GM12878 (cell line): ENCODE measurements at regions not wholly inside any gene's neighbourhood (a gene's known extent, or its start where the extent isn't known, plus 50 kb on each side); places are given as distances from the start of the nearest gene placed in this dataset.

Experiments
- ATF7 ChIP-seq: fragments of 450-650 bp; IDR thresholded peaks from 2 replicates; pipeline ENCODE4 v1.6.1; 2016; ENCODE audit warnings: low read depth, mild to moderate bottlenecking
- BHLHE40 ChIP-seq, 2 experiments: fragments of 450-650 bp in 1 of 2; IDR thresholded peaks; 2 replicates each; pipeline ENCODE4 v1.6.1; 2011 to 2017; ENCODE audit warnings: low read depth in 2 of 2, borderline replicate concordance in 1 of 2, improper control_type of control experiment in 1 of 2, low read length in 1 of 2, mild to moderate bottlenecking in 1 of 2
- CTCF ChIP-seq, 3 experiments: IDR thresholded peaks in 2 of 3; conservative IDR thresholded peaks in 1 of 3; 2 replicates each; pipeline ENCODE4 v1.5.1; 2011; ENCODE audit warnings: low read depth in 3 of 3, low read length in 3 of 3, mild to moderate bottlenecking in 3 of 3, control low read depth in 2 of 3, moderate library complexity in 2 of 3, inconsistent platforms in 1 of 3, mixed read lengths in 1 of 3; ENCODE audit not compliant: control insufficient read depth in 2 of 3, insufficient read depth in 1 of 3; ENCODE audit errors: extremely low read depth in 1 of 3
- EP300 ChIP-seq, 2 experiments: fragments of 150-350 bp in 1 of 2; IDR thresholded peaks; 2 replicates each; pipeline ENCODE4 v1.6.1; 2011 to 2012; ENCODE audit warnings: low read depth in 2 of 2, low read length in 2 of 2, borderline replicate concordance in 1 of 2, improper control_type of control experiment in 1 of 2, inconsistent platforms in 1 of 2; ENCODE audit not compliant: control insufficient read depth in 1 of 2
- ETV6 ChIP-seq, 2 experiments: fragments of 450-650 bp in 1 of 2; IDR thresholded peaks in 1 of 2; conservative IDR thresholded peaks in 1 of 2; 2 replicates each; pipeline ENCODE4 v1.6.1; 2014; ENCODE audit warnings: antibody characterized with exemption in 1 of 2, borderline replicate concordance in 1 of 2, low read depth in 1 of 2, mild to moderate bottlenecking in 1 of 2, moderate library complexity in 1 of 2
- EZH2 ChIP-seq: IDR thresholded peaks from 2 replicates; pipeline ENCODE4 v1.6.1; 2012; ENCODE audit warnings: low read depth, mild to moderate bottlenecking, control low read depth, inconsistent platforms, low read length, borderline replicate concordance; ENCODE audit not compliant: control insufficient read depth
- FOXK2 ChIP-seq: fragments of 450-650 bp; IDR thresholded peaks from 2 replicates; pipeline ENCODE4 v1.6.1; 2017; ENCODE audit warnings: mild to moderate bottlenecking, moderate library complexity
- JUND ChIP-seq: IDR thresholded peaks from 2 replicates; pipeline ENCODE4 v1.6.1; 2012; ENCODE audit warnings: low read depth, mild to moderate bottlenecking, low read length, improper control_type of control experiment, moderate library complexity
- MXI1 ChIP-seq: fragments of 150-350 bp; IDR thresholded peaks from 2 replicates; pipeline ENCODE4 v1.6.1; 2011; ENCODE audit warnings: low read depth, mild to moderate bottlenecking, inconsistent platforms, low read length, improper control_type of control experiment
- MYC ChIP-seq: IDR thresholded peaks from 2 replicates; pipeline ENCODE4 v1.6.1; 2011; ENCODE audit warnings: mild to moderate bottlenecking, low read length, moderate library complexity, inconsistent platforms; ENCODE audit not compliant: insufficient read depth, insufficient replicate concordance, insufficient read length, severe bottlenecking
- PAX5 ChIP-seq: IDR thresholded peaks from 2 replicates; pipeline ENCODE4 v1.6.1; 2011; ENCODE audit warnings: low read depth, low read length, borderline replicate concordance
- RAD21 ChIP-seq: IDR thresholded peaks from 2 replicates; pipeline ENCODE4 v1.6.1; 2011; ENCODE audit warnings: mild to moderate bottlenecking, low read depth, low read length, moderate library complexity; ENCODE audit not compliant: insufficient read depth
- RAD51 ChIP-seq: fragments of 450-650 bp; IDR thresholded peaks from 2 replicates; pipeline ENCODE4 v1.6.1; 2016; ENCODE audit warnings: moderate library complexity, mild to moderate bottlenecking, inconsistent platforms
- SIN3A ChIP-seq: IDR thresholded peaks from 2 replicates; pipeline ENCODE4 v1.6.1; 2012; ENCODE audit warnings: low read depth, low read length, improper control_type of control experiment

- TF ChIP-seq CTCF (IDR thresholded peaks at IDR 0.05 in 2 of 3, conservative IDR thresholded peaks at IDR 0.05 in 1 of 3; ENCODE audit: control insufficient read depth in 2 of 3, extremely low read depth in 1 of 3, insufficient read depth in 1 of 3, low read depth in 3 of 3, low read length in 3 of 3): no peak
- TF ChIP-seq EZH2: no peak
- TF ChIP-seq ATF7: no peak
- no peak for TF ChIP-seq RAD21
- TF ChIP-seq ETV6 (conservative IDR thresholded peaks at IDR 0.05 in 1 of 2, IDR thresholded peaks at IDR 0.05 in 1 of 2; ENCODE audit: borderline replicate concordance in 1 of 2, low read depth in 1 of 2): no peak
- TF ChIP-seq MYC: no peak
- TF ChIP-seq PAX5: no peak
- no peak for TF ChIP-seq MXI1
- TF ChIP-seq EP300 (IDR thresholded peaks at IDR 0.05; ENCODE audit: borderline replicate concordance in 1 of 2, control insufficient read depth in 1 of 2, low read depth in 2 of 2, low read length in 2 of 2): no peak
- TF ChIP-seq FOXK2: no peak
- no peak for TF ChIP-seq RAD51
- TF ChIP-seq SIN3A: no peak
- TF ChIP-seq BHLHE40 (IDR thresholded peaks at IDR 0.05; ENCODE audit: borderline replicate concordance in 1 of 2, low read depth in 2 of 2, low read length in 1 of 2): no peak
- no peak for TF ChIP-seq JUND
These were observed 609.0 kb downstream of the EPHA4 start for GRCh38 chr2:220963076-220963475.
